Vagina (tissue), 2 donors: ENCODE measurements at regions not wholly inside any gene's neighbourhood (a gene's known extent, or its start where the extent isn't known, plus 50 kb on each side); places are given as distances from the start of the nearest gene placed in this dataset.

Source experiments
- POLR2AphosphoS5 ChIP-seq, 2 donors: sonication (generic); formaldehyde crosslinking; IDR thresholded peaks; one replicate each; pipeline ENCODE4 v1.9.0; 2017; ENCODE audit warnings: antibody characterized with exemption in 2 of 2, mild to moderate bottlenecking in 2 of 2, low read depth in 1 of 2; ENCODE audit not compliant: insufficient read depth in 1 of 2
- TF ChIP-seq, protein P1 (sequence below), 3 experiments: fragments of 450-650 bp in 2 of 3; fragments of 200-600 bp in 1 of 3; sonication (generic) in 1 of 3; IDR thresholded peaks; one replicate each; pipeline ENCODE4 v1.5.1; 2017 to 2019; ENCODE audit warnings: antibody characterized with exemption in 3 of 3, mild to moderate bottlenecking in 2 of 3, moderate library complexity in 2 of 3

DNA sequence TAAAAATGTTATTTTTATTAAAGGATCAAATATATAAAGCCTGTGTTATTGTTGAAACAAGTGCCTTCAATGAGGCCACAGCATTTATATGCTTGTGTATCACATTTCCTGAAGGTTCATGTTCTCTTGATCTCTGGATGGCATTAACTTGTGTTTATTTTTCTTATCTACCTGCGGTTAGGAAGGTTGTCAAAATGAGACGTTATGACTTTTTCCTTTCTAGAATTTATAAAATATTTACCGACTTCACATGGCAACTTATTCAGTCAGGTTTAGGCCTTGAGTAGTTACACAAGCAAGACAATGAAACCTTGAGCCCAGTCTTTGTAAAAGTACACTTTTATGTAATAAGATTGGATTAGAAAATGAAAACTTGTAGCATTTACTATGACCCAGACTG, 196.4 kb upstream of the ACVR2A start:
- TF ChIP-seq, protein P1, sequence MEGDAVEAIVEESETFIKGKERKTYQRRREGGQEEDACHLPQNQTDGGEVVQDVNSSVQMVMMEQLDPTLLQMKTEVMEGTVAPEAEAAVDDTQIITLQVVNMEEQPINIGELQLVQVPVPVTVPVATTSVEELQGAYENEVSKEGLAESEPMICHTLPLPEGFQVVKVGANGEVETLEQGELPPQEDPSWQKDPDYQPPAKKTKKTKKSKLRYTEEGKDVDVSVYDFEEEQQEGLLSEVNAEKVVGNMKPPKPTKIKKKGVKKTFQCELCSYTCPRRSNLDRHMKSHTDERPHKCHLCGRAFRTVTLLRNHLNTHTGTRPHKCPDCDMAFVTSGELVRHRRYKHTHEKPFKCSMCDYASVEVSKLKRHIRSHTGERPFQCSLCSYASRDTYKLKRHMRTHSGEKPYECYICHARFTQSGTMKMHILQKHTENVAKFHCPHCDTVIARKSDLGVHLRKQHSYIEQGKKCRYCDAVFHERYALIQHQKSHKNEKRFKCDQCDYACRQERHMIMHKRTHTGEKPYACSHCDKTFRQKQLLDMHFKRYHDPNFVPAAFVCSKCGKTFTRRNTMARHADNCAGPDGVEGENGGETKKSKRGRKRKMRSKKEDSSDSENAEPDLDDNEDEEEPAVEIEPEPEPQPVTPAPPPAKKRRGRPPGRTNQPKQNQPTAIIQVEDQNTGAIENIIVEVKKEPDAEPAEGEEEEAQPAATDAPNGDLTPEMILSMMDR (IDR thresholded peaks at IDR 0.05): no peak
- no peak for TF ChIP-seq POLR2AphosphoS5 (IDR thresholded peaks at IDR 0.05; ENCODE audit: insufficient read depth in 1 of 2, low read depth in 1 of 2)
